Stimulated activated CD4-positive, alpha-beta T cell treated with anti-CD3 and anti-CD28 coated beads, Interleukin-4, amount 100 ng/mL, for 1 hour (primary cell): ENCODE measurements at regions not wholly inside any gene's neighbourhood (a gene's known extent, or its start where the extent isn't known, plus 50 kb on each side); places are given as distances from the start of the nearest gene placed in this dataset.

ENCODE experiments used
- DNase-seq: peaks from one replicate; pipeline ENCODE4 v3.0.0-alpha.2; 2020

- DNase-seq = no peak
Observed at GRCh38 chr3:150080058-150080730, 109.5 kb upstream of the PFN2 start.

- no peak for DNase-seq
Observed at GRCh38 chr3:150079029-150079739, 108.5 kb upstream of the PFN2 start.

- DNase-seq = no peak
Observed at GRCh38 chr3:150077581-150078247, 107.0 kb upstream of the PFN2 start.

GRCh38 chr3:150077107-150077506, 106.4 kb upstream of the PFN2 start:
- DNase-seq = no peak

GRCh38 chr3:150076443-150076842, 105.7 kb upstream of the PFN2 start:
- DNase-seq = no peak

- no peak for DNase-seq
Observed at GRCh38 chr3:150075417-150075865, 104.7 kb upstream of the PFN2 start.

GRCh38 chr3:150074697-150075416, 104.2 kb upstream of the PFN2 start:
- no peak for DNase-seq

GRCh38 chr3:150074277-150074676, 103.6 kb upstream of the PFN2 start:
- DNase-seq = no peak

- no peak for DNase-seq
Observed at GRCh38 chr3:150073513-150073912, 102.8 kb upstream of the PFN2 start.

GRCh38 chr3:150073031-150073430, 102.3 kb upstream of the PFN2 start:
- no peak for DNase-seq

- no peak for DNase-seq
Observed at GRCh38 chr3:150072576-150072975, 101.9 kb upstream of the PFN2 start.

GRCh38 chr3:150070271-150070670, 99.6 kb upstream of the PFN2 start:
- DNase-seq = no peak

- no peak for DNase-seq
Observed at GRCh38 chr3:150069633-150070032, 98.9 kb upstream of the PFN2 start.

- no peak for DNase-seq
Observed at GRCh38 chr3:150069154-150069527, 98.4 kb upstream of the PFN2 start.

GRCh38 chr3:150068440-150069153, 97.9 kb upstream of the PFN2 start:
- no peak for DNase-seq

- DNase-seq = no peak
Observed at GRCh38 chr3:150067561-150067960, 96.9 kb upstream of the PFN2 start.

- no peak for DNase-seq
Observed at GRCh38 chr3:150064971-150065370, 94.3 kb upstream of the PFN2 start.

GRCh38 chr3:150063237-150063636, 92.5 kb upstream of the PFN2 start:
- DNase-seq = no peak

GRCh38 chr3:150062492-150062891, 91.8 kb upstream of the PFN2 start:
- no peak for DNase-seq

- DNase-seq = no peak
Observed at GRCh38 chr3:150061288-150062024, 90.8 kb upstream of the PFN2 start.

- DNase-seq = no peak
Observed at GRCh38 chr3:150059729-150060128, 89.0 kb upstream of the PFN2 start.

GRCh38 chr3:150059241-150059640, 88.5 kb upstream of the PFN2 start:
- no peak for DNase-seq
